ENCODE measurements at regions not wholly inside any gene's neighbourhood (a gene's known extent, or its start where the extent isn't known, plus 50 kb on each side); places are given as distances from the start of the nearest gene placed in this dataset.

DNA sequence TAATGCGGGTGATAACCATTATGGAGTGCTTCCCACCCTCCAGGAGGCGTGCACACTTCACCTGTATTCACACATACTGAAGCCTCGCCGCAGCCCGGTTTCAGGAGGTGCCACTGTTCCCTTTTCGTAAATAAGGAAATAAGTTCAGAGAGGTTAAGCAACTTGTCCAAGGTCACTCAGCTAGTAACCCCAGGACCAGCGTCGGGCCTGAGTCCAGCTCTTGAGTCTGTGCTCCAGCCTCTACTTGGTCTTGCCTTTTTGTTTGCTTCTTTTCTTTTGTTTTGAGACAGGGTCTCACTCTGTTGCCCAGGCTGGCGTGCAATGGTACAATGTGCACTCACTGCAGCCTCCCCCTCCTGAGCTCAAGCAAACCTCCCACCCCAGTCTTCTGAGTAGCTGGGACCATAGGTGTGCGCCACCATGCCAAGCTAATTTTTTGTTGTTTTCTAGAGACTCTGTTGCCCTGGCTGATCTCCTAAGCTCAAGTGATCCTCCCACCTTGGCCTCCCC, 63.5 kb upstream of the CIBAR2 start:
- peaks cover 10% of the 10 kb centered on the region for H3K4me1 Mint-ChIP-seq
- Histone ChIP-seq H3K27ac (ENCODE audit: low read depth in 1 of 2, low read length in 2 of 2) (no peak overlapping the region), H3K4me2 (replicated peaks; ENCODE audit: extremely low read depth, low read length, poor library complexity, severe bottlenecking) (no peak overlapping the region), H4K20me1 (ENCODE audit: insufficient read depth, low read length) (no peaks in the 10 kb centered on the region), H3K9me3 (replicated peaks in 1 of 2; ENCODE audit: control insufficient read depth in 1 of 2, insufficient read depth in 1 of 2, low read length in 2 of 2) (peaks cover 2 to 4% of the 10 kb centered on the region in 2 donors), H3K9ac (ENCODE audit: insufficient read depth, low read length, poor library complexity, severe bottlenecking) (no peak overlapping the region), H3K79me2 (ENCODE audit: insufficient read depth, low read length) (no peaks in the 10 kb centered on the region), H3K36me3 (replicated peaks in 1 of 2; ENCODE audit: control insufficient read depth in 1 of 2, insufficient read depth in 2 of 2, low read length in 2 of 2) (no peaks in the 10 kb centered on the region), H3K4me3 (replicated peaks in 1 of 3; ENCODE audit: low read depth in 2 of 3, low read length in 3 of 3) (no peak overlapping the region), H3K27me3 (ENCODE audit: control insufficient read depth in 2 of 2, insufficient read depth in 2 of 2, low read length in 2 of 2) (peaks cover 9 to 51% of the 10 kb centered on the region in 2 donors), H2AFZ (ENCODE audit: insufficient read depth, low read depth, low read length, poor library complexity, severe bottlenecking) (no peak overlapping the region), H3K4me1 (ENCODE audit: control insufficient read depth in 1 of 2, insufficient read depth in 2 of 2, low read length in 2 of 2) (no peaks in the 10 kb centered on the region)
- TF ChIP-seq, protein P1, sequence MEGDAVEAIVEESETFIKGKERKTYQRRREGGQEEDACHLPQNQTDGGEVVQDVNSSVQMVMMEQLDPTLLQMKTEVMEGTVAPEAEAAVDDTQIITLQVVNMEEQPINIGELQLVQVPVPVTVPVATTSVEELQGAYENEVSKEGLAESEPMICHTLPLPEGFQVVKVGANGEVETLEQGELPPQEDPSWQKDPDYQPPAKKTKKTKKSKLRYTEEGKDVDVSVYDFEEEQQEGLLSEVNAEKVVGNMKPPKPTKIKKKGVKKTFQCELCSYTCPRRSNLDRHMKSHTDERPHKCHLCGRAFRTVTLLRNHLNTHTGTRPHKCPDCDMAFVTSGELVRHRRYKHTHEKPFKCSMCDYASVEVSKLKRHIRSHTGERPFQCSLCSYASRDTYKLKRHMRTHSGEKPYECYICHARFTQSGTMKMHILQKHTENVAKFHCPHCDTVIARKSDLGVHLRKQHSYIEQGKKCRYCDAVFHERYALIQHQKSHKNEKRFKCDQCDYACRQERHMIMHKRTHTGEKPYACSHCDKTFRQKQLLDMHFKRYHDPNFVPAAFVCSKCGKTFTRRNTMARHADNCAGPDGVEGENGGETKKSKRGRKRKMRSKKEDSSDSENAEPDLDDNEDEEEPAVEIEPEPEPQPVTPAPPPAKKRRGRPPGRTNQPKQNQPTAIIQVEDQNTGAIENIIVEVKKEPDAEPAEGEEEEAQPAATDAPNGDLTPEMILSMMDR (IDR thresholded peaks at IDR 0.05): no peak
- peaks cover 51 to 57% (median 52%) of the 10 kb centered on the region in 3 donors for H3K27me3 Mint-ChIP-seq (ENCODE audit: low read depth in 3 of 3)
- 82% methylated on average over 8 of the region's 10 CpGs for WGBS (ENCODE audit: insufficient coverage)
- H3K4me3 Mint-ChIP-seq: no peak overlapping the region
- peaks cover 0 to 2% of the 10 kb centered on the region in 2 donors for H3K36me3 Mint-ChIP-seq
- H3K9me3 Mint-ChIP-seq: peaks cover 0 to 12% (median 2%) of the 10 kb centered on the region in 7 donors
- no peak for DNase-seq
- intact Hi-C loops (cut with micrococcal nuclease): no loop called here
- H3K27ac Mint-ChIP-seq: no peak overlapping the region

DNA sequence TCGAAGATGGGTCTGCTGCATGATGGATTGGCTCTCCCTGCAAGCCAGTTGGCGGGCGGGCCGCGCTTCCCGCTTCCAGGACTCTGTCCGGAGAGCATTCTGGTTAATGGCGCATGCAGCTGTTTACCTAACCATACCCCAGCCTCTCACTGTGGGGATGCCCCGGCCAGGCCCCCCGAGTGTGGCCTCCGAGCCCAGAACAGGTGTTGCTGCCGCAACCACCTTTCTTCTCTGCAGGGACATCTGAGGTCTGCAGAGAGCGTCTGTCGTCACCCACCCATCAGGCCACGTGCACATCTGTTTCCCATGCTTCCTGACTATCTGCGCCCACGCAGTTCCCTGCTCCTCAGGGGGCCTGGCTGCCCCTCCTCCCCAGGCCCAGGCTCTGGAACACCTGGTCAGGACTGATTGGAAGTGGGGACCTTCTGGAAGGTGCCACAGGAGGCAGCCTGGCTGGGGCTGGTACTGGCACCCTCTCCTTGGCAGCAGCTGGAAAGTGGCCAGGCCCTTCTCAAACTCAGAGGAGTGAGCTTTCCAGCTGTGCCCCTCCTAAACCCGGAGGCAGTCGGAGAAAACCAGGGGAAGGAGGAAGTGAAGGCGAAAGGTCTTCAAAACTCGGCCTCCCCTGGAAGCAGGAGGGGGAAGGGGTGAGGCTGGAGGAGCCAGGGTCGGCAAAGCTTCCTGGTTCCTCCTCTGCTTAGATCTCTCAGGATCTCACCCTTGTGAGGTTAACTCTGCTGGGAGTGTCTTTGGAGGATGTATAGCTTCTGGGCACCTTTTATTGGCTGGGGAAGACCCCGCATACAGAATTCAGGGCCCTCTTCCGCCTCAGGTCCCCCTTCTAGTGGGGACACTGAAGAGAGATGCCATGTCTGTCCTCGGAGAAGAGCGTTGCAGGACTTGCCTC, 64.5 kb upstream of the CIBAR2 start:
- Mint-ChIP-seq H3K4me1 (peaks cover 9% of the 10 kb centered on the region), H3K9me3 (peaks cover 0 to 8% (median 0%) of the 10 kb centered on the region in 7 donors), H3K27ac (peak overlapping the region in 1 of 7 donors; percentile 52), H3K27me3 (ENCODE audit: low read depth in 3 of 3) (peaks cover 41 to 46% (median 43%) of the 10 kb centered on the region in 3 donors), H3K36me3 (no peaks in the 10 kb centered on the region), H3K4me3 (no peak overlapping the region)
- 27% methylated on average over 22 of the region's 26 CpGs for WGBS (ENCODE audit: insufficient coverage)
- Histone ChIP-seq H3K27ac (ENCODE audit: low read depth in 1 of 2, low read length in 2 of 2) (no peak overlapping the region), H3K4me1 (ENCODE audit: control insufficient read depth in 1 of 2, insufficient read depth in 2 of 2, low read length in 2 of 2) (no peaks in the 10 kb centered on the region), H3K4me3 (replicated peaks in 1 of 3; ENCODE audit: low read depth in 2 of 3, low read length in 3 of 3) (no peak overlapping the region), H3K27me3 (ENCODE audit: control insufficient read depth in 2 of 2, insufficient read depth in 2 of 2, low read length in 2 of 2) (peaks cover 9 to 41% of the 10 kb centered on the region in 2 donors), H3K79me2 (ENCODE audit: insufficient read depth, low read length) (no peaks in the 10 kb centered on the region), H3K9me3 (replicated peaks in 1 of 2; ENCODE audit: control insufficient read depth in 1 of 2, insufficient read depth in 1 of 2, low read length in 2 of 2) (peaks cover 0 to 2% of the 10 kb centered on the region in 2 donors), H3K9ac (ENCODE audit: insufficient read depth, low read length, poor library complexity, severe bottlenecking) (no peak overlapping the region), H2AFZ (ENCODE audit: insufficient read depth, low read depth, low read length, poor library complexity, severe bottlenecking) (no peak overlapping the region), H3K4me2 (replicated peaks; ENCODE audit: extremely low read depth, low read length, poor library complexity, severe bottlenecking) (no peak overlapping the region), H3K36me3 (replicated peaks in 1 of 2; ENCODE audit: control insufficient read depth in 1 of 2, insufficient read depth in 2 of 2, low read length in 2 of 2) (no peaks in the 10 kb centered on the region), H4K20me1 (ENCODE audit: insufficient read depth, low read length) (no peaks in the 10 kb centered on the region)
- TF ChIP-seq, protein P1 (IDR thresholded peaks at IDR 0.05): no peak
- intact Hi-C loops (cut with micrococcal nuclease): no loop called here
- no peak for DNase-seq

All from CD14-positive monocyte (primary cell).